ENCODE measurements at regions not wholly inside any gene's neighbourhood (a gene's known extent, or its start where the extent isn't known, plus 50 kb on each side); places are given as distances from the start of the nearest gene placed in this dataset.

- Histone ChIP-seq H3K27ac (ENCODE audit: low read depth, low read length) (no peak overlapping the region), H3K4me3 (replicated peaks in 1 of 2; ENCODE audit: low read depth in 1 of 2, low read length in 2 of 2) (no peak overlapping the region), H3K9ac (ENCODE audit: low read length) (no peak overlapping the region), H3K4me2 (ENCODE audit: low read length) (no peak overlapping the region), H4K20me1 (ENCODE audit: insufficient read depth) (no peaks in the 10 kb centered on the region), H2AFZ (ENCODE audit: low read depth, low read length, poor library complexity, severe bottlenecking) (no peak overlapping the region), H3K9me3 (ENCODE audit: control insufficient read depth in 1 of 2, insufficient read depth in 1 of 2, low read depth in 1 of 2, low read length in 2 of 2) (no peaks in the 10 kb centered on the region), H3K27me3 (ENCODE audit: insufficient read depth, low read length) (no peaks in the 10 kb centered on the region), H3K36me3 (ENCODE audit: control insufficient read depth in 1 of 2, insufficient read depth in 2 of 2, low read length in 2 of 2) (no peaks in the 10 kb centered on the region), H3K9me2 (ENCODE audit: insufficient read depth) (no peaks in the 10 kb centered on the region), H3K4me1 (ENCODE audit: control insufficient read depth in 1 of 2, insufficient read depth in 2 of 2, low read length in 2 of 2) (no peaks in the 10 kb centered on the region), H3K79me2 (ENCODE audit: insufficient read depth, low read length) (no peaks in the 10 kb centered on the region)
- ChIA-PET POLR2A (no interaction called here), RAD21 (ENCODE audit: low non-redundant PET in 1 of 2, low total read pairs in 2 of 2, uncharacterized antibody in 2 of 2, unreplicated experiment in 2 of 2) (no interaction called here), CTCF (no interaction called here)
- TF ChIP-seq ZBTB33 (IDR thresholded peaks at IDR 0.05; ENCODE audit: extremely low read depth, insufficient replicate concordance, low read length) (no peak), RAD21 (IDR thresholded peaks at IDR 0.05; ENCODE audit: low read depth) (no peak), CBX3 (IDR thresholded peaks at IDR 0.05; ENCODE audit: low read depth) (no peak), ELF1 (IDR thresholded peaks at IDR 0.05; ENCODE audit: borderline replicate concordance, low read depth) (no peak), SP1 (IDR thresholded peaks at IDR 0.05; ENCODE audit: low read depth) (no peak), FOSL1 (IDR thresholded peaks at IDR 0.05; ENCODE audit: low read depth) (no peak), CEBPB (IDR thresholded peaks at IDR 0.05; ENCODE audit: low read depth) (no peak), EGR1 (IDR thresholded peaks at IDR 0.05; ENCODE audit: low read depth) (no peak), SIN3A (IDR thresholded peaks at IDR 0.05; ENCODE audit: low read depth) (no peak), POLR2AphosphoS5 (IDR thresholded peaks at IDR 0.05; ENCODE audit: low read depth, low read length) (no peak), MAX (IDR thresholded peaks at IDR 0.05) (no peak), EZH2 (IDR thresholded peaks at IDR 0.05) (no peak)
- no peak for DNase-seq (ENCODE audit: low read depth, low spot score)
- intact Hi-C loops (cut with micrococcal nuclease), result no loop called here
- BruUV-seq (replicated peaks), result no TSS peak
- no peak for ATAC-seq
These were observed 147.9 kb downstream of the PTCSC3 start for GRCh38 chr14:36028665-36029064.

All from HCT116 (cell line).